Body of pancreas (tissue), 4 donors: ENCODE measurements at regions not wholly inside any gene's neighbourhood (a gene's known extent, or its start where the extent isn't known, plus 50 kb on each side); places are given as distances from the start of the nearest gene placed in this dataset.

Experiments
- POLR2A ChIP-seq, 3 donors: fragments of 450-650 bp; IDR thresholded peaks; one replicate each; pipeline ENCODE4 v1.6.1; 2016; ENCODE audit warnings: antibody characterized with exemption in 3 of 3, mild to moderate bottlenecking in 2 of 3
- TF ChIP-seq, protein P1 (sequence below), 7 experiments: fragments of 450-650 bp in 4 of 7; fragments of 200-600 bp in 3 of 7; sonication (generic) in 3 of 7; IDR thresholded peaks; one replicate each; pipeline ENCODE4 v1.5.1; 2016 to 2019; ENCODE audit warnings: antibody characterized with exemption in 7 of 7

DNA sequence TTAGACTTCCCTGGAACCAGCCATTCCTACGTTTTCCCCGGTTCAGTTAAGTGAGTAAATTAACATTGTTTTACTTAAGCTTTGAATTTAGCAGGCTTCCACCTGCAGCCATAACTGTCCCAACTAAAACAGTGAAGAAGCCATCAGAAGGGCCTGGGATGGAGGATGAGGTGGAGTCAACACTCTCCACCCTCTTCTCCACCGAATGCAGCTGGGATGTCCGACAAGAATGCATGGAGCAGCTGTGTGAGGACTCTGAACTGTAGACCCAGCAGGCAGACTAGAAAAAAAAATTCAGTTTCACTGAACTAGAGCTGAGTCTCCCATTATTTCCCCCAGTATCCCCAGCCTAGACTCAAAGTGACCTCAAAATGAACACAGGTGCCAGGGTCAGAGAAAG lies 114.8 kb downstream of the C16orf95 start:
- TF ChIP-seq, protein P1, sequence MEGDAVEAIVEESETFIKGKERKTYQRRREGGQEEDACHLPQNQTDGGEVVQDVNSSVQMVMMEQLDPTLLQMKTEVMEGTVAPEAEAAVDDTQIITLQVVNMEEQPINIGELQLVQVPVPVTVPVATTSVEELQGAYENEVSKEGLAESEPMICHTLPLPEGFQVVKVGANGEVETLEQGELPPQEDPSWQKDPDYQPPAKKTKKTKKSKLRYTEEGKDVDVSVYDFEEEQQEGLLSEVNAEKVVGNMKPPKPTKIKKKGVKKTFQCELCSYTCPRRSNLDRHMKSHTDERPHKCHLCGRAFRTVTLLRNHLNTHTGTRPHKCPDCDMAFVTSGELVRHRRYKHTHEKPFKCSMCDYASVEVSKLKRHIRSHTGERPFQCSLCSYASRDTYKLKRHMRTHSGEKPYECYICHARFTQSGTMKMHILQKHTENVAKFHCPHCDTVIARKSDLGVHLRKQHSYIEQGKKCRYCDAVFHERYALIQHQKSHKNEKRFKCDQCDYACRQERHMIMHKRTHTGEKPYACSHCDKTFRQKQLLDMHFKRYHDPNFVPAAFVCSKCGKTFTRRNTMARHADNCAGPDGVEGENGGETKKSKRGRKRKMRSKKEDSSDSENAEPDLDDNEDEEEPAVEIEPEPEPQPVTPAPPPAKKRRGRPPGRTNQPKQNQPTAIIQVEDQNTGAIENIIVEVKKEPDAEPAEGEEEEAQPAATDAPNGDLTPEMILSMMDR (IDR thresholded peaks at IDR 0.05), result no peak
- TF ChIP-seq POLR2A (IDR thresholded peaks at IDR 0.05), result no peak
